ENCODE measurements at regions not wholly inside any gene's neighbourhood (a gene's known extent, or its start where the extent isn't known, plus 50 kb on each side); places are given as distances from the start of the nearest gene placed in this dataset.

DNA sequence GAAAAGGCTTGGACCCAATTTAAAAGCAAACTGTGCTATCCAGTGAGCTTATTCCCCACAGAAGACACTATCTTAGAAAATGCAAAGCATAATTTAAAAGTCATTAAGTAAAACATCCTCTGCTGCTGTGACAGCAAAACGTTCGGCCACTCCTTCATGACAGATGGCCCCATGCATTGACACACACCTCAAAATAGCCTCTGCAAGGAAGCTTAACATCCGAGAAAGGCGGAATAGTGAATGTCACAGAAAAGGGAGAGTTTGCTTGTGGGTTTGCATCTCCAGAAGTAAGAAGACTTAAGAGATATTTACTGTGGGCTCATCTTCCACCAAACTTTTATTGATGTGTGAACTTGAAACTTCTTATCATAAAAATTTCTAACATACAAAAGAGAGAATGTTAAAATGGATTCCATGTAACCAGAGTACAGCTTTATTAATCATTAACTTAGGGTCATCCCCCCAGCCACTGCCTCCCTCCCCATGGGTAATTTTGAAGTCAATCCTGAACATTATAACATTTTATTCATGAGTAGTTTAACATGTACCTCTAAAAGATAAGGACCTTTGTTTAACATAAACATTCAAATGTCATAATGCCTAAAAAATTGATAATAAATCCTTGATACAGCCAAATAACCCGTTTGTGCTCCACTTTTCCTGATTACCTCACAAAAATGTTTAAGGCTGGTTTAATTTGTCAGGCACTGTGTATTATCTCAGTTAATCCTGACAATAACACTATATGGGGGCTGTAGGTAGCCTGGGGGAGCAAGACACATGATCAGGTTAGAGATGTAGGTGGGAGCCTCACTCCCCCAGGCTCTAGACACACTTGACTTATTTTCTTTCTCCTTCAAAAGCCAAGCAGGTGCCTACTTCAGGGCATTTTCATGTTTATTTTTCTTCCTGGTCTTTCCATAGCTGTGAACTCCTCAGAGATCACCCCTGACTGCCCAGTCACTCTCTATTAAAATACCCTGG is 119.7 kb upstream of the TMCC3 start:
- peaks cover 3% of the 10 kb centered on the region for H3K27me3 ChIP-seq (ENCODE audit: control insufficient read depth, insufficient read depth, low read length)
- no peak for FAIRE-seq
- TF ChIP-seq, protein P1, sequence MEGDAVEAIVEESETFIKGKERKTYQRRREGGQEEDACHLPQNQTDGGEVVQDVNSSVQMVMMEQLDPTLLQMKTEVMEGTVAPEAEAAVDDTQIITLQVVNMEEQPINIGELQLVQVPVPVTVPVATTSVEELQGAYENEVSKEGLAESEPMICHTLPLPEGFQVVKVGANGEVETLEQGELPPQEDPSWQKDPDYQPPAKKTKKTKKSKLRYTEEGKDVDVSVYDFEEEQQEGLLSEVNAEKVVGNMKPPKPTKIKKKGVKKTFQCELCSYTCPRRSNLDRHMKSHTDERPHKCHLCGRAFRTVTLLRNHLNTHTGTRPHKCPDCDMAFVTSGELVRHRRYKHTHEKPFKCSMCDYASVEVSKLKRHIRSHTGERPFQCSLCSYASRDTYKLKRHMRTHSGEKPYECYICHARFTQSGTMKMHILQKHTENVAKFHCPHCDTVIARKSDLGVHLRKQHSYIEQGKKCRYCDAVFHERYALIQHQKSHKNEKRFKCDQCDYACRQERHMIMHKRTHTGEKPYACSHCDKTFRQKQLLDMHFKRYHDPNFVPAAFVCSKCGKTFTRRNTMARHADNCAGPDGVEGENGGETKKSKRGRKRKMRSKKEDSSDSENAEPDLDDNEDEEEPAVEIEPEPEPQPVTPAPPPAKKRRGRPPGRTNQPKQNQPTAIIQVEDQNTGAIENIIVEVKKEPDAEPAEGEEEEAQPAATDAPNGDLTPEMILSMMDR (IDR thresholded peaks at IDR 0.05; ENCODE audit: insufficient read depth, low read length, severe bottlenecking), result no peak
- H3K4me3 ChIP-seq (ENCODE audit: low read depth, low read length), result no peak overlapping the region
- DNase-seq (ENCODE audit: low read depth), result no peak
- no peaks in the 10 kb centered on the region for H3K36me3 ChIP-seq (ENCODE audit: control insufficient read depth, insufficient read depth, low read length)

DNA sequence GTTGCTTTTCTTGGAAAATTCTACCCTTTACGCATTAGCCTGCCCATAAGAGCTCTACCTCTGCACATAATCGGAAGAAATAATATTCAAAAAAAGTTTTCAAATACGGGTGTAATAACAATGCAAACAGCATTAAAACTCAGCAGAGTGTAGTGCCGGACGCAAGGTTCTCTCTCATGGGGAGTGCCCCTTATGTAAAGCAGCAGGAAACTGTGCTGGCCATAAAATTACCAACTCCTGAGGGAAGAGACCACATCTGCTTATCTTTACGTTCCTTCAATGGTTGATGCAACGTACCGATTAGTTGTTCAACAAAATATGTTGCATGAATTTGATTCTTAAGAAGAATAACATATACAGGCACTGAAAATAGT is 118.7 kb upstream of the TMCC3 start:
- H3K27me3 ChIP-seq (ENCODE audit: control insufficient read depth, insufficient read depth, low read length), result peaks cover 3% of the 10 kb centered on the region
- no peak for FAIRE-seq
- TF ChIP-seq, protein P1 (IDR thresholded peaks at IDR 0.05; ENCODE audit: insufficient read depth, low read length, severe bottlenecking), result no peak
- no peak for DNase-seq (ENCODE audit: low read depth)
- no peaks in the 10 kb centered on the region for H3K36me3 ChIP-seq (ENCODE audit: control insufficient read depth, insufficient read depth, low read length)
- H3K4me3 ChIP-seq (ENCODE audit: low read depth, low read length), result no peak overlapping the region

DNA sequence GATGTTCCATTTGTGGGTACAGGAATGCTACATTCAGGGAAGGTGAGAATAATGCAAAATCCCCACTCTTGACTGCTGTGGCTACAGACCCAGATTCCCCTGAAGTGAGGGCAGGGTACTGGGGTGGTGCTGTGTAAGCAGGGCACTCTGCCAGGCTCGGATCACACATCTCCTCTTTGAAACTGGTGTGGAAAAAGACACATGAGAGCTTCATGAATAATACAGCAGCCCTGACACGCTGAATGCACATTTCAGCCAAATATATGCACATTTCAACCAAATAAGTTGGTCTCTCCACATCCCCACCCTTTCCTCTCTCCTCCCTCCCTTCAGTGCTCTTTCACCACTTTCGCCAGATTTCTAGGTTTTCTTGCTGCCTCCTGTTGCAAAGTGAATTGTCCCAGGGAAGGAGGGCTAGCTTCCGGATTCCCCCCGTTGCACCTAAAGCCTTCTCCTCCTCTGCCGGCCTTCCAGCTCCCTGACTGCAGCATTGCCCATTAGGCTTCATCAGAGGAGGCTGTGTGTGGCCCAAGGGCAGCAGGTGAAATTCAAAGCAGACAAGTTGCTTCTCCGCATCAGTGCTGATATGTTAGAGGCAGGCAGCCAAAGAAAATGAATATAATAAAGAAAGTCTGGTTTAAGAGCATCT is 118.2 kb upstream of the TMCC3 start:
- peaks cover 3% of the 10 kb centered on the region for H3K27me3 ChIP-seq (ENCODE audit: control insufficient read depth, insufficient read depth, low read length)
- TF ChIP-seq, protein P1 (IDR thresholded peaks at IDR 0.05; ENCODE audit: insufficient read depth, low read length, severe bottlenecking), result no peak
- DNase-seq (ENCODE audit: low read depth) (no peak), FAIRE-seq (no peak)
- H3K4me3 ChIP-seq (ENCODE audit: low read depth, low read length), result no peak overlapping the region
- H3K36me3 ChIP-seq (ENCODE audit: control insufficient read depth, insufficient read depth, low read length), result no peaks in the 10 kb centered on the region

DNA sequence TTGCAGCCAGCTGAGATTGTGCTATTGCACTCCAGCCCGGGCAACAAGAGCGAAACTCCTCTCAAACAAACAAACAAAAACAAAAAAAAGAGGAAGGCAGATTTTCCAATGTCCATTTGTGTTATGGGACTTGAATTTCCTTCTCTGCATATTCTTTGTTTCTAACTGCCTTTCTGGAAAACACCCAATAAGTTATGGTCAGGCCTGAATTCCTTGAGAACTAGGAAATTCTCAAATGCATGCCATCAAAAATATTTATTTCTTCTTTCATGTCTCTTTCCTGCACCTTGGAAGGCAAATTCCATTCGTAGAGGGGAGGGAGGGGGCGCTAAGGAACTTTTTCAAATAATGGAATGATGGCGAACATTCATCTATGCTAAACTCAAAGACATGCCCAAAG is 117.6 kb upstream of the TMCC3 start:
- H3K4me3 ChIP-seq (ENCODE audit: low read depth, low read length), result no peak overlapping the region
- FAIRE-seq, result no peak
- TF ChIP-seq, protein P1 (IDR thresholded peaks at IDR 0.05; ENCODE audit: insufficient read depth, low read length, severe bottlenecking), result no peak
- peaks cover 3% of the 10 kb centered on the region for H3K27me3 ChIP-seq (ENCODE audit: control insufficient read depth, insufficient read depth, low read length)
- DNase-seq (ENCODE audit: low read depth), result no peak
- no peaks in the 10 kb centered on the region for H3K36me3 ChIP-seq (ENCODE audit: control insufficient read depth, insufficient read depth, low read length)

DNA sequence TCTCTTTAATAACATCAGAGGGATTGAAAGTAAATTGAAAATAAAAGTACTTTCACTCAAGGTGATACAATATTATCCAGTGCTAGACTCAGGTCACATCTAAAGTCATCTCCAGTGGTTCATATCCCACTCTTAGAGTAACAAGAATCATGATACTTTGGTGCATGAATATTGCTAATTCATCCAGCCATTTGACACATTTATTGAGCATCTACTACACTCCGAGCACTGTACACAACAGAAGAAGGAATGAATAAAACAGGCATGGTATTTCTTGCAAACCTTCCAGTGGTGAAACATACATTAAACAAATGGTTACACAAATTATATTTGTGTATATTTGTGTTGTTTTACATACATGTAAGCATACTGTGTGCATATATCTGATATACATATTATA is 116.0 kb upstream of the TMCC3 start:
- H3K36me3 ChIP-seq (ENCODE audit: control insufficient read depth, insufficient read depth, low read length), result no peaks in the 10 kb centered on the region

More for the DNA sequence above, 116.0 kb upstream of the TMCC3 start:
- no peaks in the 10 kb centered on the region for H3K27me3 ChIP-seq (ENCODE audit: control insufficient read depth, insufficient read depth, low read length)
- no peak for DNase-seq (ENCODE audit: low read depth)
- FAIRE-seq, result no peak
- TF ChIP-seq, protein P1 (IDR thresholded peaks at IDR 0.05; ENCODE audit: insufficient read depth, low read length, severe bottlenecking), result no peak
- no peak overlapping the region for H3K4me3 ChIP-seq (ENCODE audit: low read depth, low read length)

All from bronchial epithelial cell (primary cell).